ENCODE measurements at regions not wholly inside any gene's neighbourhood (a gene's known extent, or its start where the extent isn't known, plus 50 kb on each side); places are given as distances from the start of the nearest gene placed in this dataset.
A peak's percentile ranks its signal among the peaks of the same experiment; 100 is the strongest.

- peaks cover 11% of the 10 kb centered on the region for H3K27me3 Mint-ChIP-seq (ENCODE audit: low read depth)
- H3K9me3 Mint-ChIP-seq = no peaks in the 10 kb centered on the region
- no peak overlapping the region for H3K4me3 Mint-ChIP-seq
- no peak overlapping the region for H3K27ac Mint-ChIP-seq
- no peak for TF ChIP-seq CTCF (IDR thresholded peaks at IDR 0.05; ENCODE audit: unreplicated experiment in 3 of 3)
- no peaks in the 10 kb centered on the region for H3K36me3 Mint-ChIP-seq (ENCODE audit: low read depth)
- H3K4me1 Mint-ChIP-seq = peaks cover 19% of the 10 kb centered on the region
Observed at GRCh38 chr2:100222844-100223243, 80.5 kb upstream of the AFF3 start.

GRCh38 chr2:100218552-100218951, 76.2 kb upstream of the AFF3 start:
- Mint-ChIP-seq H3K36me3 (ENCODE audit: low read depth) (no peaks in the 10 kb centered on the region), H3K27ac (no peak overlapping the region), H3K9me3 (no peaks in the 10 kb centered on the region), H3K27me3 (ENCODE audit: low read depth) (peaks cover 8% of the 10 kb centered on the region), H3K4me1 (peaks cover 26% of the 10 kb centered on the region), H3K4me3 (no peak overlapping the region)
- TF ChIP-seq CTCF (IDR thresholded peaks at IDR 0.05; ENCODE audit: unreplicated experiment in 3 of 3) = no peak

- Mint-ChIP-seq H3K27ac (no peak overlapping the region), H3K9me3 (no peaks in the 10 kb centered on the region), H3K4me3 (no peak overlapping the region), H3K27me3 (ENCODE audit: low read depth) (peaks cover 4% of the 10 kb centered on the region), H3K36me3 (ENCODE audit: low read depth) (no peaks in the 10 kb centered on the region), H3K4me1 (peaks cover 34% of the 10 kb centered on the region)
- no peak for TF ChIP-seq CTCF (IDR thresholded peaks at IDR 0.05; ENCODE audit: unreplicated experiment in 3 of 3)
Observed at GRCh38 chr2:100217323-100217722, 74.9 kb upstream of the AFF3 start.

GRCh38 chr2:100216015-100216414, 73.6 kb upstream of the AFF3 start:
- Mint-ChIP-seq H3K36me3 (ENCODE audit: low read depth) (no peaks in the 10 kb centered on the region), H3K4me3 (no peak overlapping the region), H3K27me3 (ENCODE audit: low read depth) (peaks cover 4% of the 10 kb centered on the region), H3K4me1 (peaks cover 34% of the 10 kb centered on the region), H3K27ac (peak overlapping the region in 1 of 3 experiments; percentile 82), H3K9me3 (no peaks in the 10 kb centered on the region)
- TF ChIP-seq CTCF (IDR thresholded peaks at IDR 0.05; ENCODE audit: unreplicated experiment in 3 of 3) = no peak

GRCh38 chr2:100215371-100215770, 73.0 kb upstream of the AFF3 start:
- Mint-ChIP-seq H3K27ac (peak overlapping the region in 2 of 3 experiments; percentile 82 to 93), H3K4me1 (peaks cover 34% of the 10 kb centered on the region), H3K36me3 (ENCODE audit: low read depth) (no peaks in the 10 kb centered on the region), H3K27me3 (ENCODE audit: low read depth) (peaks cover 4% of the 10 kb centered on the region), H3K9me3 (no peaks in the 10 kb centered on the region), H3K4me3 (no peak overlapping the region)
- no peak for TF ChIP-seq CTCF (IDR thresholded peaks at IDR 0.05; ENCODE audit: unreplicated experiment in 3 of 3)

- no peak for TF ChIP-seq CTCF (IDR thresholded peaks at IDR 0.05; ENCODE audit: unreplicated experiment in 3 of 3)
Observed at GRCh38 chr2:100214265-100214971, 72.0 kb upstream of the AFF3 start.

More at GRCh38 chr2:100214265-100214971, 72.0 kb upstream of the AFF3 start:
- peak overlapping the region; percentile 39 to 93 (median 82) for H3K27ac Mint-ChIP-seq
- H3K36me3 Mint-ChIP-seq (ENCODE audit: low read depth) = no peaks in the 10 kb centered on the region
- peaks cover 4% of the 10 kb centered on the region for H3K27me3 Mint-ChIP-seq (ENCODE audit: low read depth)
- peak overlapping the region in 1 of 3 experiments; percentile 42 for H3K4me3 Mint-ChIP-seq
- no peaks in the 10 kb centered on the region for H3K9me3 Mint-ChIP-seq
- H3K4me1 Mint-ChIP-seq = peaks cover 34% of the 10 kb centered on the region

Measured in nephron (organoid).